OCI-M1 (cell line): ENCODE measurements at regions not wholly inside any gene's neighbourhood (a gene's known extent, or its start where the extent isn't known, plus 50 kb on each side); places are given as distances from the start of the nearest gene placed in this dataset.

Experiments
- DNase-seq: peaks from one replicate; lab custom pipeline; 2025; lab: John Stamatoyannopoulos, UW

GRCh38 chr3:116848248-116848829, 138.8 kb downstream of the TUSC7 start:
- DNase-seq = no peak

- DNase-seq = no peak
Observed at GRCh38 chr3:116849261-116849688, 139.7 kb downstream of the TUSC7 start.

- no peak for DNase-seq
Observed at GRCh38 chr3:116852803-116853202, 143.2 kb downstream of the TUSC7 start.

GRCh38 chr3:116863270-116863770, 153.7 kb downstream of the TUSC7 start:
- DNase-seq = no peak

- DNase-seq = peak; percentile 74
Observed at GRCh38 chr3:116863822-116864589, 154.4 kb downstream of the TUSC7 start.

GRCh38 chr3:116864590-116864927, 155.0 kb downstream of the TUSC7 start:
- no peak for DNase-seq

GRCh38 chr3:116870379-116870778, 160.8 kb downstream of the TUSC7 start:
- DNase-seq = no peak

GRCh38 chr3:116871905-116872304, 162.3 kb downstream of the TUSC7 start:
- no peak for DNase-seq

GRCh38 chr3:116872688-116873087, 163.1 kb downstream of the TUSC7 start:
- no peak for DNase-seq

- no peak for DNase-seq
Observed at GRCh38 chr3:116873142-116873541, 163.6 kb downstream of the TUSC7 start.

- no peak for DNase-seq
Observed at GRCh38 chr3:116877968-116878367, 168.4 kb downstream of the TUSC7 start.

- DNase-seq = no peak
Observed at GRCh38 chr3:116886202-116886893, 176.8 kb downstream of the TUSC7 start.

- peak; percentile 28 for DNase-seq
Observed at GRCh38 chr3:116896116-116896515, 186.5 kb downstream of the TUSC7 start.

GRCh38 chr3:116897382-116897781, 187.8 kb downstream of the TUSC7 start:
- DNase-seq = peak; percentile 29

GRCh38 chr3:116899253-116899652, 189.7 kb downstream of the TUSC7 start:
- no peak for DNase-seq

GRCh38 chr3:116905334-116905733, 195.8 kb downstream of the TUSC7 start:
- no peak for DNase-seq

- DNase-seq = no peak
Observed at GRCh38 chr3:116905794-116906193, 196.2 kb downstream of the TUSC7 start.

GRCh38 chr3:116912116-116912515, 202.5 kb downstream of the TUSC7 start:
- no peak for DNase-seq

GRCh38 chr3:116914004-116914403, 204.4 kb downstream of the TUSC7 start:
- DNase-seq = no peak

GRCh38 chr3:116916836-116917235, 207.3 kb downstream of the TUSC7 start:
- no peak for DNase-seq

GRCh38 chr3:116920826-116921610, 211.4 kb downstream of the TUSC7 start:
- peak; percentile 29 for DNase-seq

GRCh38 chr3:116927918-116928317, 218.3 kb downstream of the TUSC7 start:
- no peak for DNase-seq
